Kidney glomerular epithelial cell (primary cell): ENCODE measurements at regions not wholly inside any gene's neighbourhood (a gene's known extent, or its start where the extent isn't known, plus 50 kb on each side); places are given as distances from the start of the nearest gene placed in this dataset.
"Not testable (repeated sequence)": the region's sequence is repeated elsewhere in the genome, so short reads cannot be mapped to it uniquely, and the experiment has no call there.

Experiments
- DNase-seq: peaks from one replicate; lab custom pipeline; 2025; lab: John Stamatoyannopoulos, UW

DNA sequence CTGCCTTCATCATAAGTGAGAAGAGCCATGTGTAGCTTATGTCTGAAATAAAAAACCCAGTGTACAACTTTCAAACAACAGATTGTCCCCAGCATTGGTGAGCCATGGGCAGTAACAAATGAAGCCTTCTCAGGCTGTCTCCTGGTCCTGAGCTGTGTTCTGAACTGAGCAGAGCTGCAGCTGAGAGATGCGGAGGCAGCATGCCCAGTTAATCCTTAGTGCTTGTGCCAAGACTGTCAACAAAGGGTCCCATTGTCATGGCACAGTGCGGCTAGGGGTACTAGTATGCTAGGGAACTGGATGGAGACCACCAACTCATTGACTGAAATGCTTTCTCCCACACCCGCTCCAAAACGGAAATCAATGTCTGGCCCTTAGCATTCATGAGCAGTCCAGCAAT is 154.3 kb downstream of the RMST start:
- DNase-seq = no peak

DNA sequence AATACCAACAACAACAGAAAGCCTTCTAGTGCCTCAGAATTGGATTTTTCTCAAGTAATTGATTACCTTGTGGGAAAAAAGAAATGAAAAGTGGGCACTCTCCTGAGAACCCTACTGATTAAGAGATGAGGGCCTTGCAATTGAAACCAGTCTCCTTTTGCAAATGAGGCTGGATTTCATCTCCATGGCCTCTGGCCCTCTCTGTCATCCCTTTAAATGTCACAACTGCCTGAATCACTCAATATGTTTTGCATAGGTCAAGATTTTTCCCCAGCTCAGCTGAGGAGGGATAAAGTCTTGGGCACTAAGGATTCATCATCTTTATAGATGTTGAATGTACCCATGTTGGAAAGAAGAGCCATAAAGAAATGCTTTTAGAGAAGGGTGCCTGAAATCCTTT is 166.4 kb downstream of the RMST start:
- no peak for DNase-seq

DNA sequence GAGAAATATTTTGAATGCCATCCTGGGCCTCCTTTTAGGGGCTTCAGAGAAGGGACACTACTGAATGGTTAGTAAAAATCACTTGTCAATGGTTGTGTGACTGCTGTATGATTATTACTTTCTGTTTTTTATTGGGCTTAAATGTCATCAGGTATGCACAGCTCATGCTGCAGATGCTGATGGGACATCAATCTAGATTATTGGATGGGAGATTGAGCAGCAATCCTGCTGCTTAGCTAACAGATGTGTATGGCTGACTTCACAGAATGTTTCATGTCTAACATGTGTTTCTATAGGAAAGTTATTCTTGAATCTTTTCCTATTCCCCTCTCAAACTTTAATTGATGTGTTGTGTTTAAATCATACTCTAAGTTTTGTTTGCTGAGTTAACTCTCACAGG is 166.8 kb downstream of the RMST start:
- no peak for DNase-seq

DNA sequence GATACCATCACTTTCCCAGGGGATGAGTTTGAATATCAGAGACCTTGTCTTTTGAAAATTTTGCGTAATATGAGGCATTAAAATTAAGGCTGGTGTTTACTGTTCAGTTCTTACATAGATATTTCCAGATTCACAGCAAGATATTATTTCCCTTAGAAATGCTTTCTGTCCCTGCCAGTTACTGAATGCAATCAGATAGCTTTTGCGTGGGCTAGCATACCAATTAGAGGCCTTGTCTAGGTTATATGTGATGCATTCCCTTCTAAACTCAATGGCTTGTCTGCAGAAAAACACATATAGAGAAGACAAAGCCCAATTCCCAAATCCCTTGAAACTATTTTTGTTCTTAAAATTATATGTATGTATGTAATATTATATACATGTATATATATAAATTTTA is 167.8 kb downstream of the RMST start:
- DNase-seq = no peak

GRCh38 chr12:97630875-97631274 is 168.3 kb downstream of the RMST start:
- DNase-seq = no peak

DNA sequence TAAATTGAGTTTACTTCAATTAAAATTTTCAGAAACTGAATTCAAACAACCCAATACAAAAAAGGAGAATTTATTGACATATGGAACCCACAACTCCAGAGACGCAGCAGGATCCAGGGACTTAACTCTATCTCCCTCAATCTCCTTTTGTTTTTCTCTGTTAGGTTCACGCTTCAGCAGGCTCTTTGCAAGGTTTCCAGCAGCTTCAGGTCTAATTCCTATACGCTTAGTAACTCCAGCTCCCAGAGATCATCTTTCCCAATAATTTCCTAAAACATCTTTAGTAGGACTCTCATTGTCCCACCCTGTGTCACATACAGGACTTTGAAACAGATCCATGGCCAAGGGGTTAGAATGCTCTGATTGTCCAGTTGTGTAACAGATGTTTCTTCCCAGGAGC is 175.2 kb downstream of the RMST start:
- peak; percentile 50 for DNase-seq

DNA sequence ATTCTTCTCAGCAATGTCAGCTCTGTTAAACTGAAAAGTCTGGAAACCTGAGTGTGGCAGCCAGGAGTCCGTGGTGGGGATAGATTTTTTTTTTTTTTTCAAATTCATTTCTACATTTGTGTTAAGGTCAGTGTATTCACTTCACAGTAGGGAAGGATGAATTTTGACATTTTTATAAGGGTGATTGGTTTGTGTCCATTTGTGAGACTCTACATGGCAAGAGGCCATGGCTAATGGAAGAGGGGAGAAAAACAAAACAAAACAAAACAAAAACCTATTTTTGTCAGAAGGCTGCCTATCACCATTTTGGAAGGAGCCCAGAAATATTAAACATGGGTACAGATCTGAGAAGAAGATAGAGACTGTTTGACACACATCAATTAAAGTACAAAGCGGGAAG is 176.1 kb downstream of the RMST start:
- no peak for DNase-seq

DNA sequence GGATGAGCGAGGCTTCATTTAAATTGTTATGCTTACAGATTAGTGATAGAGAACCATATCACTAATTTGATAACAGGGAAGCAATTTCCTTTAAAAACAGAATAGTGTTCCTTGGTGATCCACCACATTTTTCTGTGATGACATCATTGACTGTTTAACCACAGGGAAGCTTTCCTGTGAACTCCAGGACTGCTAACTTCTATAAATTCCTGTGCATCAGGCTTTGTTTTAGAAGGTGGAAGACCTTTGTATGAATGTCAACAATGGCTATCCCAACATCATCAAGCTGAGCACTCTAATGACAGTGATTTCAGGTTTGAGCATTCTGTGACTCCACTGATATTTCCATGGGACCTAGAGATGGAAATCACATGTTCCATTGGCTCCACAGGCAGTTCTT is 177.1 kb downstream of the RMST start:
- peak; percentile 71 for DNase-seq

- no peak for DNase-seq
Measured at GRCh38 chr12:97640826-97641225, 178.2 kb downstream of the RMST start.

DNA sequence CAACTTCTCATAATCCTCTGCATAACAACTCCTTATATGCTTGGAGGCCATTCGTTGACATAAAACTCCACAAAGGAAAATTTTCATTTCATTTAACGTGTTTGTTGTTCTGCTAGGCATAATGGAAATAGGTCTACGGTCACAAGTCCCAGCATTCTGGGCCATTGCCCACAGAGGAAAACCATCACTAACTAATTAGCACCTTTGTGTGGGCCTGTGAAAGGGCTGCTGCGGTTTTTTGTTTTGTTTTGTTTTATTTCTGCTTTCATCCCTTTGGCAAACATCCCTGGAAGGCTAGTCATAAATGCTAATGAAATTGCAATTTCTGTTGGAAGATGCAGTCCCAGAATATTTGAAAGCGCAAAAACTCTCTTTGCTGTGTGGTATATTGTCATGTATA is 180.3 kb downstream of the RMST start:
- no peak for DNase-seq

DNA sequence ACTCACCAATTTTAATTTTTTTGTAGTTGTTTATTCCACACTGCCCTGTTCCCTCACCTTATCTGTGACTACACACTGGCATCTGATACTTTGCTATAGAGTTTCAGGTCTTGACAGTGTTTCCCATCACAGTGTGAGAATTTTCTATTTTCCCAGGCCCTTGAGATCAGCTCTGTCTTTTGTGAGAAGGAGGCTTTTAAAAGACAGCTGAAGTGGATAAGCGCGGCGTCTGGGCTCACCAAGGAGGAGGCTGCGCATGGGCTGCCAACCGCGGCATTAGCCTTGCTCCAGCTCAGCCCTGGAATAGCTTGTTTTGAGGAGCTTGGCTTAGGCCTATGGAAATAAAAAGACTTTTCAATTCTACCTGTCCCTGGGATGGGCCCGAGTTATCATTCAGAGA is 181.3 kb downstream of the RMST start:
- peak; percentile 57 for DNase-seq

- DNase-seq = no peak
Measured at GRCh38 chr12:97645726-97646125, 183.1 kb downstream of the RMST start.

- no peak for DNase-seq
Measured at GRCh38 chr12:97647142-97647541, 184.5 kb downstream of the RMST start.

- peak; percentile 36 for DNase-seq
Measured at GRCh38 chr12:97650242-97650641, 187.6 kb downstream of the RMST start.

GRCh38 chr12:97656548-97656947 is 193.9 kb downstream of the RMST start:
- not testable (repeated sequence) for DNase-seq

DNA sequence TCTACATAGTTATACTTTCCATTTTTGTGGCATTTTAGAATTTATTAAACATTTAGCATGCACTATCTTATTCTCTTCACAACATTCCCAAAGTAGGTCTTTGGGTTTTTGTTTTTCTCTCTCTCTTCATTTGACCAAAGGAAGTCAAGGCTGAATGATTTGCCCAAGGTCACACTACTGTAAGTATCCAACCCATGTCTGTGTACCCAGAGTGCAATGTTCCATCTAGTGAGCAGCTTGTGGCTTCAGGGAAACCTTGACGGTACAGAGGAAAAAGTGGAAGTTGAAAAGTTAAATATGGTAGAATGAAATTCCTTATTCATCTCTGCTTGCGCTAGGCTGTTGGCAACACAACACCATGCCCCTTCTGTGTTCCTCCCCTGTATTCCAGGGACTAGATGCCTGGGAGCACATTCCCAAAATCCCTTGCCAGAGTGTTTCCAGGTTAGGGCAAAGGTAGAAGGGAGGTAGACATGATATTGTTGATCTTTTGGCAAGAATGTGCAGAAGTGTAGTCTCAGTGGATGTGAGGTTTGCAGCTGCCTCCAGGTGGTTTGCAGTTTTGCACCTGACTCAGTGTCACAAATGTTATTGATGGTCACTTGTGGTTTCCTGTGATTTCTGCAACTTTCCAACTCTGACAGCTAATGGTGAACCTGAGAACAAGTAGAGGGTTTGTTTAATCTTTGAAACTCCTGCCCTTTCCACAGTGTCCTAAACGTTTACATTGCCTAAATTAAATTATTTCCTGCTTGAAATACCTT is 196.7 kb downstream of the RMST start:
- DNase-seq = no peak

- no peak for DNase-seq
Measured at GRCh38 chr12:97666263-97666662, 203.7 kb downstream of the RMST start.

GRCh38 chr12:97672870-97673269 is 210.3 kb downstream of the RMST start:
- no peak for DNase-seq

- DNase-seq = no peak
Measured at GRCh38 chr12:97680751-97681150, 218.1 kb downstream of the RMST start.

DNA sequence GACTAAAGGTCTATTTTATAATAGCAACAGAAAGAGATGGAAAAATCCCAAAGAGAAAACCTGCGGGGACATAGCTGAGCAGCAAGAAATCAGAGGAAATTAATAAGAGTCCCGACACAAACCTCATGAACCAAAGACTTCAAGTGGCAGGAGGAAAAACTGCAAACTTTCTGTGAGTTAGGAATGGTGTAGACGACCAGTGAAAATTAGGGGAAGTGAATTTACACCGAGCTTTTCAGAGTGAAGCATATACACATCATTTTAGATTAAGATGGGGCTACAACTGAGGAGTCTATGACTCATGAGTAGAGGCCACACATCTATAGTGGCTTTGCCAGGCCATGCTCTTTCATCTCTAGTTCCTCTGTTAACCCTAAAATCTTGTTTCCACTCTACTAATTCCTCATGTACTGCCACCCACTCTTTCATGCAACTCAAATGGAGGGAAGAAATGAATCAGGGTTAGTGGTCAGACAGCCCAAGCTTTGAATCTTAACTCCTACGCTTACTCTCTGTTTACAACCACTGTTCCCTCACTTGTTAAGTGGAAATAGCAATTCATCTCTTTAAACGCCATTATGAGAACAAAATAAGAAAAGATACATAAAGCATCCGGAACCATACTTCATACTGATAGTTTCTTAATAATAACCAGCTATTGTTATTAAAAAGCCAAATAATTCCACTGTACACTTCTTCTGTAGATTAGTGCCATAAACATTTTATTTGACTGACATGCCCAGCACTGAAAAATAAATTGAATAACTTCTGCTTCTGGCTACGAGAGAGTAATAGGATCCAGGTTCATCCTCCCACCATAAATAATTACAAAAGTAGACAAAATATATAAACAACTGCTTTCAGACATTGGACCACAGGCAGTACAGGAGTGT is 219.3 kb downstream of the RMST start:
- DNase-seq = no peak

DNA sequence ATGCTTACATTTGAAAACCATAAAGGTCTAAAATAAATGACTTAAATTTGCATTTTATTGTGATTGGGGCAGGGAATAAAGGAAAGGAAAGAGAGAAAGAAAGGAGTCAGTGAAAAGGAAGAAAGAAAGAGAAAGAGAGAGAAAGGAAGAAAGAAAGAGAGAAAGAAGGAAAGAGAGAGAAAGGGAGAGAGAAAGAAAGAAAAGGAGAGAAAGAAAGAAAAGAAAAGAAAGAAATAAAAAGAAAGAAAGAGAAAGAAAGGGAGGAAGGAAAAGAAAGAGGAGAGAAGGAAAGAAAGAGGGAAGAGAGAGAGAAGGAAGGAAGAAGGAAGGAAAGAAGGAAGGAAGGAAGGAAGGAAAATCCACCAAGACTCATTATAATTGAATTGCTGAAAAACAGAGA is 222.8 kb downstream of the RMST start:
- no peak for DNase-seq

GRCh38 chr12:97701901-97702300 is 239.3 kb downstream of the RMST start:
- no peak for DNase-seq

DNA sequence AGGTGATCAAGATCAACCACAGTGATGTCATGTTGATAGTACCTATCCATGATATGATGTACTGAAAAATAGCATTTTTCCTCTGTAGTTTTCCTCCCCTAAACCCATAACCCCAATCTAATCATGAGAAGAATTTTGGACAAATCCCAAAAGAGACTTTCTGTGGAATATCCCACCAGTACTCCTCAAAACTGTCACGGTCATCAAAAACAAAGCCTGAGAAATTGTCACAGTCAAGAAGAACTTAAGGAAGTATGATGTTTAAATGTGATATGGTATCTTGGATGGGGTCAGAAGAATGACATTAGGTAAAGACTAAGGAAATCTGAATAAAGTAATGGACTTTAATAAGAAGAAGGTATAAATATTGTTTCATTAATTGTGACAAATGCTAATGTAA is 248.8 kb downstream of the RMST start:
- DNase-seq = no peak
